ENCODE measurements at regions not wholly inside any gene's neighbourhood (a gene's known extent, or its start where the extent isn't known, plus 50 kb on each side); places are given as distances from the start of the nearest gene placed in this dataset.

DNA sequence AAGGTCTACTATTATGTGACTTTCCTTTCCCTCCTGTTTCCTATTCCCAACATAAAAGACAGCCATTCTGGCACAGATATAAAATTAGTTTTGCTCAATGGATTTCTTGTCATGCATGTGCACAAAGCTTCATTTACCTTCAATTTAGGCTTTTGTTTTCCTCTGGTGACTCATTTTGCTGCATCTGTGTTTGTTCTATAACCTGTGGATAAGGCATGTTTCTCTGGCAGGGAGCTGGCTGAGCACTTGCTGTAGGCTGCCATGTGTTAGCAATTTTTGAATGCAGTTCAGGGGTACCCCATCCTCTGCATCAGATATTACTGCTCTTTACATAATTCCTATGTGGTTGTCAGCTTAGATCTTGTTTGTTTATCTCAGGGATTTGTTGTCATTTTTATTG is 202.8 kb upstream of the GRID2 start:
- no peak for TF ChIP-seq CTCF (IDR thresholded peaks at IDR 0.05)

GRCh38 chr4:92101737-92102172 is 202.0 kb upstream of the GRID2 start:
- H3K9me3 Mint-ChIP-seq = peaks cover 0 to 7% (median 3%) of the 10 kb centered on the region in 7 donors
- H3K9ac ChIP-seq (ENCODE audit: insufficient read depth, low read length, poor library complexity, severe bottlenecking) = no peak overlapping the region
- DNase-seq = peak in 2 of 3 donors; percentile 66 to 69
- H3K79me2 ChIP-seq (ENCODE audit: insufficient read depth, low read length) = no peaks in the 10 kb centered on the region
- peaks cover 0 to 18% of the 10 kb centered on the region in 2 donors for H3K4me1 ChIP-seq (ENCODE audit: control insufficient read depth in 1 of 2, insufficient read depth in 2 of 2, low read length in 2 of 2)
- no peaks in the 10 kb centered on the region for H3K36me3 Mint-ChIP-seq
- no peak for TF ChIP-seq CTCF (IDR thresholded peaks at IDR 0.05)
- no peak overlapping the region for H3K4me2 ChIP-seq (replicated peaks; ENCODE audit: extremely low read depth, low read length, poor library complexity, severe bottlenecking)
- H3K27ac Mint-ChIP-seq = peak overlapping the region in 6 of 7 donors; percentile 25 to 84 (median 80)
- H3K4me3 Mint-ChIP-seq = no peak overlapping the region
- H3K27me3 Mint-ChIP-seq (ENCODE audit: low read depth in 3 of 3) = no peaks in the 10 kb centered on the region
- intact Hi-C loops (cut with micrococcal nuclease) = no loop called here
- no peaks in the 10 kb centered on the region for H4K20me1 ChIP-seq (ENCODE audit: insufficient read depth, low read length)
- H3K27me3 ChIP-seq (ENCODE audit: control insufficient read depth in 2 of 2, insufficient read depth in 2 of 2, low read length in 2 of 2) = no peaks in the 10 kb centered on the region
- H3K4me1 Mint-ChIP-seq = peaks cover 16% of the 10 kb centered on the region
- no peak overlapping the region for H3K4me3 ChIP-seq (replicated peaks in 1 of 3; ENCODE audit: low read depth in 2 of 3, low read length in 3 of 3)
- no peak overlapping the region for H2AFZ ChIP-seq (ENCODE audit: insufficient read depth, low read depth, low read length, poor library complexity, severe bottlenecking)
- H3K36me3 ChIP-seq (replicated peaks in 1 of 2; ENCODE audit: control insufficient read depth in 1 of 2, insufficient read depth in 2 of 2, low read length in 2 of 2) = no peaks in the 10 kb centered on the region
- H3K27ac ChIP-seq (ENCODE audit: low read depth in 1 of 2, low read length in 2 of 2) = no peak overlapping the region
- H3K9me3 ChIP-seq (replicated peaks in 1 of 2; ENCODE audit: control insufficient read depth in 1 of 2, insufficient read depth in 1 of 2, low read length in 2 of 2) = no peaks in the 10 kb centered on the region

More for the DNA sequence above, 202.8 kb upstream of the GRID2 start:
- peaks cover 16% of the 10 kb centered on the region for H3K4me1 Mint-ChIP-seq
- H3K9me3 Mint-ChIP-seq = peaks cover 0 to 7% (median 3%) of the 10 kb centered on the region in 7 donors
- no peaks in the 10 kb centered on the region for H3K79me2 ChIP-seq (ENCODE audit: insufficient read depth, low read length)
- H2AFZ ChIP-seq (ENCODE audit: insufficient read depth, low read depth, low read length, poor library complexity, severe bottlenecking) = no peak overlapping the region
- no peak overlapping the region for H3K27ac ChIP-seq (ENCODE audit: low read depth in 1 of 2, low read length in 2 of 2)
- DNase-seq = no peak
- H3K9ac ChIP-seq (ENCODE audit: insufficient read depth, low read length, poor library complexity, severe bottlenecking) = no peak overlapping the region
- no peak overlapping the region for H3K4me3 Mint-ChIP-seq
- H3K36me3 ChIP-seq (replicated peaks in 1 of 2; ENCODE audit: control insufficient read depth in 1 of 2, insufficient read depth in 2 of 2, low read length in 2 of 2) = no peaks in the 10 kb centered on the region
- intact Hi-C loops (cut with micrococcal nuclease) = no loop called here
- no peaks in the 10 kb centered on the region for H3K36me3 Mint-ChIP-seq
- no peaks in the 10 kb centered on the region for H3K27me3 Mint-ChIP-seq (ENCODE audit: low read depth in 3 of 3)
- H3K27me3 ChIP-seq (ENCODE audit: control insufficient read depth in 2 of 2, insufficient read depth in 2 of 2, low read length in 2 of 2) = no peaks in the 10 kb centered on the region
- peaks cover 0 to 18% of the 10 kb centered on the region in 2 donors for H3K4me1 ChIP-seq (ENCODE audit: control insufficient read depth in 1 of 2, insufficient read depth in 2 of 2, low read length in 2 of 2)
- H3K9me3 ChIP-seq (replicated peaks in 1 of 2; ENCODE audit: control insufficient read depth in 1 of 2, insufficient read depth in 1 of 2, low read length in 2 of 2) = no peaks in the 10 kb centered on the region
- no peaks in the 10 kb centered on the region for H4K20me1 ChIP-seq (ENCODE audit: insufficient read depth, low read length)
- H3K4me3 ChIP-seq (replicated peaks in 1 of 3; ENCODE audit: low read depth in 2 of 3, low read length in 3 of 3) = no peak overlapping the region
- H3K4me2 ChIP-seq (replicated peaks; ENCODE audit: extremely low read depth, low read length, poor library complexity, severe bottlenecking) = no peak overlapping the region
- peak overlapping the region in 4 of 7 donors; percentile 76 to 83 (median 79) for H3K27ac Mint-ChIP-seq
